Neural progenitor cell (in vitro differentiated cells): ENCODE measurements at regions not wholly inside any gene's neighbourhood (a gene's known extent, or its start where the extent isn't known, plus 50 kb on each side); places are given as distances from the start of the nearest gene placed in this dataset.

Experiments
- EZH2 ChIP-seq: fragments of 200-600 bp; sonication (generic); IDR thresholded peaks from 2 replicates; pipeline ENCODE4 v1.6.1; 2017; ENCODE audit warnings: antibody characterized with exemption, mild to moderate bottlenecking, moderate library complexity
- TF ChIP-seq, protein P1 (sequence below): fragments of 200-600 bp; sonication (generic); IDR thresholded peaks from 2 replicates; pipeline ENCODE4 v1.5.1; 2017; ENCODE audit warnings: antibody characterized with exemption, mild to moderate bottlenecking

DNA sequence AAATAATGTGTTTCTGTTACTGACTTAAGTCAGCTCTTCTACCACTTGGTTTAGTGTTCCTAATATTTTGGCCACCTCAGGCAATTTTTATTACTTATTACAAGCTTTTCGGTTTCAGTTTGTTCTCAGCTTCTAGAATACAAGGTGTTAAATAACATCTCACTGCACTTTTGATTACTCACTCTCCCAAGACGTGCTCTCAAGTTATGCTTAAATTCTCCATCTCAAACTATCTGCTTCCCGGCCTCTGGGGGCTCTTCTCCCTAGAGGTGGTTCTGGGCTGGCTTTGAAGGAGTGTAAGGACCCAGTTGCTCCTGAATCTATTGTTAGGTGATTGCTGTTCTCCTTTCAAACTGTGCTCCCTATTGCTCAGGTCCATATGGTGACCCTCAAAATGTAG, 193.9 kb upstream of the DDHD1 start:
- TF ChIP-seq, protein P1, sequence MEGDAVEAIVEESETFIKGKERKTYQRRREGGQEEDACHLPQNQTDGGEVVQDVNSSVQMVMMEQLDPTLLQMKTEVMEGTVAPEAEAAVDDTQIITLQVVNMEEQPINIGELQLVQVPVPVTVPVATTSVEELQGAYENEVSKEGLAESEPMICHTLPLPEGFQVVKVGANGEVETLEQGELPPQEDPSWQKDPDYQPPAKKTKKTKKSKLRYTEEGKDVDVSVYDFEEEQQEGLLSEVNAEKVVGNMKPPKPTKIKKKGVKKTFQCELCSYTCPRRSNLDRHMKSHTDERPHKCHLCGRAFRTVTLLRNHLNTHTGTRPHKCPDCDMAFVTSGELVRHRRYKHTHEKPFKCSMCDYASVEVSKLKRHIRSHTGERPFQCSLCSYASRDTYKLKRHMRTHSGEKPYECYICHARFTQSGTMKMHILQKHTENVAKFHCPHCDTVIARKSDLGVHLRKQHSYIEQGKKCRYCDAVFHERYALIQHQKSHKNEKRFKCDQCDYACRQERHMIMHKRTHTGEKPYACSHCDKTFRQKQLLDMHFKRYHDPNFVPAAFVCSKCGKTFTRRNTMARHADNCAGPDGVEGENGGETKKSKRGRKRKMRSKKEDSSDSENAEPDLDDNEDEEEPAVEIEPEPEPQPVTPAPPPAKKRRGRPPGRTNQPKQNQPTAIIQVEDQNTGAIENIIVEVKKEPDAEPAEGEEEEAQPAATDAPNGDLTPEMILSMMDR, result no peak
- TF ChIP-seq EZH2, result no peak
